ENCODE measurements at regions not wholly inside any gene's neighbourhood (a gene's known extent, or its start where the extent isn't known, plus 50 kb on each side); places are given as distances from the start of the nearest gene placed in this dataset.

DNA sequence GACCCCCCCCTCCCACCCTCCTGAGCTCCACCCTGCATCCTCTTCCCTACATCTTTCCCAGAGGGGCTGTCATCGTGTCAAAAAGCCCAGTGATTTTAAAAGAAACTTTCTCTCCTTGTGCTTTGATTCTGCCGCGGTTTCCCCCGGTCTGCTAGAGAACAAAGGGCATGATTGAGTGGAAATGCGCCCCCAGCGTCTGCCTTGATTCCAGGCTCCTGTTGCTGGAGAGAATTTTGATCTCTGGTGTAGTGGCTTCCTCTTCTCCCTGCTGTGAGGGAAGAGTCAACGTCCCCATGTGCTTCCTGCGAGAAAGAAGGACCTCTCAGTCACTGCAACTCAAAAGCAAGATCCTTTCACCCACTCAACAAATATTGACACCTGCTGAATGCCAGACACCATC, 61.9 kb upstream of the RAPGEF1 start:
- no peak overlapping the region for H2AFZ ChIP-seq (ENCODE audit: low read depth, low read length)
- H3K4me1 ChIP-seq (ENCODE audit: insufficient read depth, low read length), result no peaks in the 10 kb centered on the region
- no peak overlapping the region for H3K4me2 ChIP-seq (ENCODE audit: low read length)
- FAIRE-seq (no peak), DNase-seq (ENCODE audit: low read depth) (no peak)
- H3K27ac ChIP-seq (ENCODE audit: low read depth, low read length), result no peak overlapping the region
- H4K20me1 ChIP-seq (ENCODE audit: insufficient read depth, low read length), result no peaks in the 10 kb centered on the region
- no peaks in the 10 kb centered on the region for H3K36me3 Mint-ChIP-seq (ENCODE audit: low read depth, unreplicated experiment)
- H3K9ac ChIP-seq (ENCODE audit: low read length), result no peak overlapping the region
- no peak overlapping the region for H3K4me3 Mint-ChIP-seq (ENCODE audit: unreplicated experiment)
- peaks cover 2% of the 10 kb centered on the region for H3K4me1 Mint-ChIP-seq (ENCODE audit: low read depth, unreplicated experiment)
- no peak for TF ChIP-seq EZH2 (IDR thresholded peaks at IDR 0.05; ENCODE audit: insufficient read depth, low read length)
- TF ChIP-seq, protein P1, sequence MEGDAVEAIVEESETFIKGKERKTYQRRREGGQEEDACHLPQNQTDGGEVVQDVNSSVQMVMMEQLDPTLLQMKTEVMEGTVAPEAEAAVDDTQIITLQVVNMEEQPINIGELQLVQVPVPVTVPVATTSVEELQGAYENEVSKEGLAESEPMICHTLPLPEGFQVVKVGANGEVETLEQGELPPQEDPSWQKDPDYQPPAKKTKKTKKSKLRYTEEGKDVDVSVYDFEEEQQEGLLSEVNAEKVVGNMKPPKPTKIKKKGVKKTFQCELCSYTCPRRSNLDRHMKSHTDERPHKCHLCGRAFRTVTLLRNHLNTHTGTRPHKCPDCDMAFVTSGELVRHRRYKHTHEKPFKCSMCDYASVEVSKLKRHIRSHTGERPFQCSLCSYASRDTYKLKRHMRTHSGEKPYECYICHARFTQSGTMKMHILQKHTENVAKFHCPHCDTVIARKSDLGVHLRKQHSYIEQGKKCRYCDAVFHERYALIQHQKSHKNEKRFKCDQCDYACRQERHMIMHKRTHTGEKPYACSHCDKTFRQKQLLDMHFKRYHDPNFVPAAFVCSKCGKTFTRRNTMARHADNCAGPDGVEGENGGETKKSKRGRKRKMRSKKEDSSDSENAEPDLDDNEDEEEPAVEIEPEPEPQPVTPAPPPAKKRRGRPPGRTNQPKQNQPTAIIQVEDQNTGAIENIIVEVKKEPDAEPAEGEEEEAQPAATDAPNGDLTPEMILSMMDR (IDR thresholded peaks at IDR 0.05; ENCODE audit: insufficient read depth, low read depth, low read length), result no peak
- peaks cover 4% of the 10 kb centered on the region for H3K9me3 Mint-ChIP-seq (ENCODE audit: unreplicated experiment)
- peaks cover 68% of the 10 kb centered on the region for H3K27me3 Mint-ChIP-seq (ENCODE audit: low read depth, unreplicated experiment)
- H3K27ac Mint-ChIP-seq (ENCODE audit: unreplicated experiment), result no peak overlapping the region
- H3K4me3 ChIP-seq (ENCODE audit: insufficient read depth, low read depth, low read length), result no peak overlapping the region
- no peaks in the 10 kb centered on the region for H3K36me3 ChIP-seq (ENCODE audit: insufficient read depth, low read length)
- H3K79me2 ChIP-seq (ENCODE audit: insufficient read depth, low read length), result no peaks in the 10 kb centered on the region
- H3K9me3 ChIP-seq (ENCODE audit: insufficient read depth, low read depth, low read length), result peaks cover 3% of the 10 kb centered on the region
- peaks cover 56% of the 10 kb centered on the region for H3K27me3 ChIP-seq (ENCODE audit: insufficient read depth, low read length)

DNA sequence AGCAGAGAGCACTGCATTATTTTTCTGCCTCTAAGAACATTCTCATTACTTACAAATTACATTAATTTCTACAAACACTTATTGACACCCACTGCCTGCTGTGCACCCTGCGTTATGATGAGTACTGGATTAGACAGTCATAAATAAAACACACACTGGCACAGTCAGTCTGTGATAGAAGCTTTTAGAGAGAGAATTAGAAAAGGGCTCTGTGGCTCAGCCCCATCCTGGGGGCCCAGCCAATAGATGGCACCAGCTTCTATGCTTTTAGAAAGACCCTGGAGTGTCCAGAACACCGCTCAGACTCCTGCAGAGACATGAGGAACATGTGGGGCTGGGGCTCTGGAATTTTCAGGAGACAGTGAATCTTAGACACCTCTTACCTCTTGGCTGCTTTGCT, 61.0 kb upstream of the RAPGEF1 start:
- Histone ChIP-seq H3K9me3 (ENCODE audit: insufficient read depth, low read depth, low read length) (peaks cover 3% of the 10 kb centered on the region), H3K4me3 (ENCODE audit: insufficient read depth, low read depth, low read length) (no peak overlapping the region), H4K20me1 (ENCODE audit: insufficient read depth, low read length) (no peaks in the 10 kb centered on the region), H2AFZ (ENCODE audit: low read depth, low read length) (no peak overlapping the region), H3K27ac (ENCODE audit: low read depth, low read length) (no peak overlapping the region), H3K9ac (ENCODE audit: low read length) (no peak overlapping the region), H3K36me3 (ENCODE audit: insufficient read depth, low read length) (no peaks in the 10 kb centered on the region), H3K79me2 (ENCODE audit: insufficient read depth, low read length) (no peaks in the 10 kb centered on the region), H3K4me1 (ENCODE audit: insufficient read depth, low read length) (no peaks in the 10 kb centered on the region), H3K27me3 (ENCODE audit: insufficient read depth, low read length) (peaks cover 48% of the 10 kb centered on the region), H3K4me2 (ENCODE audit: low read length) (no peak overlapping the region)
- Mint-ChIP-seq H3K36me3 (ENCODE audit: low read depth, unreplicated experiment) (no peaks in the 10 kb centered on the region), H3K4me1 (ENCODE audit: low read depth, unreplicated experiment) (no peaks in the 10 kb centered on the region), H3K27ac (ENCODE audit: unreplicated experiment) (no peak overlapping the region), H3K9me3 (ENCODE audit: unreplicated experiment) (peaks cover 4% of the 10 kb centered on the region), H3K27me3 (ENCODE audit: low read depth, unreplicated experiment) (peaks cover 75% of the 10 kb centered on the region), H3K4me3 (ENCODE audit: unreplicated experiment) (no peak overlapping the region)
- DNase-seq (ENCODE audit: low read depth), result no peak
- FAIRE-seq, result no peak
- TF ChIP-seq, protein P1 (IDR thresholded peaks at IDR 0.05; ENCODE audit: insufficient read depth, low read depth, low read length), result no peak
- no peak for TF ChIP-seq EZH2 (IDR thresholded peaks at IDR 0.05; ENCODE audit: insufficient read depth, low read length)

DNA sequence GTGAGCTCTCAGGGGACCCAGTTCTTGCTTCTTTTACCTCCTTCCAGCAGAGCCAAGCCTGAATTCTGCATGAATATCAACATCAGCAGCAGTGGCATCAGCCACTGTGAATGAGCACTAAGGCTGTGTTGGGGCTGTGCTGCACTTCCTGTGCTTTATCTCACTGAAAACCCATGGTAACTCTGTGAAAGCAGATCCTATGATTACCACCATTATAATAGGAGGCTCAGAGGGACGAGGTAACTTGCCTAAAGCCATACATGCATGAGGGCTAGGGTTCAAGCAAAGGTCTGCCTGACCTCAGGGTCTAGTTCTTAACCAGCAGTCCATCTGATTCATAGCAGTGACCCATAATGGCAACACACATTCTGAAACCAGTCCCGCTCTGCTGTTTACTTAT, 60.5 kb upstream of the RAPGEF1 start:
- DNase-seq (ENCODE audit: low read depth) (no peak), FAIRE-seq (no peak)
- no peak overlapping the region for H3K27ac ChIP-seq (ENCODE audit: low read depth, low read length)
- peaks cover 48% of the 10 kb centered on the region for H3K27me3 ChIP-seq (ENCODE audit: insufficient read depth, low read length)
- no peaks in the 10 kb centered on the region for H4K20me1 ChIP-seq (ENCODE audit: insufficient read depth, low read length)
- Mint-ChIP-seq H3K4me3 (ENCODE audit: unreplicated experiment) (no peak overlapping the region), H3K9me3 (ENCODE audit: unreplicated experiment) (peaks cover 7% of the 10 kb centered on the region), H3K27me3 (ENCODE audit: low read depth, unreplicated experiment) (peaks cover 78% of the 10 kb centered on the region), H3K27ac (ENCODE audit: unreplicated experiment) (no peak overlapping the region), H3K4me1 (ENCODE audit: low read depth, unreplicated experiment) (no peaks in the 10 kb centered on the region), H3K36me3 (ENCODE audit: low read depth, unreplicated experiment) (no peaks in the 10 kb centered on the region)
- H3K36me3 ChIP-seq (ENCODE audit: insufficient read depth, low read length), result no peaks in the 10 kb centered on the region
- H2AFZ ChIP-seq (ENCODE audit: low read depth, low read length), result no peak overlapping the region
- H3K9ac ChIP-seq (ENCODE audit: low read length), result no peak overlapping the region
- H3K9me3 ChIP-seq (ENCODE audit: insufficient read depth, low read depth, low read length), result peaks cover 3% of the 10 kb centered on the region
- H3K4me3 ChIP-seq (ENCODE audit: insufficient read depth, low read depth, low read length), result no peak overlapping the region
- no peaks in the 10 kb centered on the region for H3K79me2 ChIP-seq (ENCODE audit: insufficient read depth, low read length)
- TF ChIP-seq, protein P1 (IDR thresholded peaks at IDR 0.05; ENCODE audit: insufficient read depth, low read depth, low read length), result no peak
- no peak for TF ChIP-seq EZH2 (IDR thresholded peaks at IDR 0.05; ENCODE audit: insufficient read depth, low read length)
- H3K4me1 ChIP-seq (ENCODE audit: insufficient read depth, low read length), result no peaks in the 10 kb centered on the region
- no peak overlapping the region for H3K4me2 ChIP-seq (ENCODE audit: low read length)

Data from astrocyte (in vitro differentiated cells and primary cell).